ENCODE measurements at regions not wholly inside any gene's neighbourhood (a gene's known extent, or its start where the extent isn't known, plus 50 kb on each side); places are given as distances from the start of the nearest gene placed in this dataset.

GRCh38 chr5:4738298-4738697 is 401.8 kb upstream of the ADAMTS16 start:
- TF ChIP-seq CTCF (IDR thresholded peaks at IDR 0.05) (no peak), POLR2AphosphoS5 (IDR thresholded peaks at IDR 0.05) (no peak)
